NCI-H2107 treated with DMSO at 0.1 percent for 48 hours (cell line): ENCODE measurements at regions not wholly inside any gene's neighbourhood (a gene's known extent, or its start where the extent isn't known, plus 50 kb on each side); places are given as distances from the start of the nearest gene placed in this dataset.
"Not testable (repeated sequence)": the region's sequence is repeated elsewhere in the genome, so short reads cannot be mapped to it uniquely, and the experiment has no call there.

ENCODE experiments used
- DNase-seq: peaks from one replicate; lab custom pipeline; 2025; ENCODE audit not compliant: unreplicated experiment; lab: John Stamatoyannopoulos, UW

DNA sequence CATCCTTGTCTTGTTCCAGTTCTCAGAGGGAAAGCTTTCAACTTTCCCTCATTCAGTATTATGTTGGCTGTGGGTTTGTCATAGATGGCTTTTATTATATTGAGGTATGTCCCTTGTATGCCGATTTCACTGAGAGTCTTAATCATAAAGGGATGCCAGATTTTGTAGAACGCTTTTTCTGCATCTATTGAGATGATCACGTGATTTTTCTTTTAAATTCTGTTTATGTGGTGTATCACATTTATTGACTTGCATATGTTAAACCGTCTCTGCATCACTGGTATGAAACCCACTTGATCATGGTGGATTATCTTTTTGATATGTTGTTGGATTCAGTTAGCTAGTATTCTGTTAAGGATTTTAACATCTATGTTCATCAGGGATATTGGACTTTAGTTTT is 313.7 kb upstream of the AMOT start:
- DNase-seq, result not testable (repeated sequence)

- DNase-seq, result no peak
These were observed 296.2 kb upstream of the AMOT start for GRCh38 chrX:113136836-113137235.

GRCh38 chrX:113133316-113133715 is 292.7 kb upstream of the AMOT start:
- no peak for DNase-seq

- DNase-seq, result no peak
These were observed 284.1 kb upstream of the AMOT start for GRCh38 chrX:113124693-113125092.

DNA sequence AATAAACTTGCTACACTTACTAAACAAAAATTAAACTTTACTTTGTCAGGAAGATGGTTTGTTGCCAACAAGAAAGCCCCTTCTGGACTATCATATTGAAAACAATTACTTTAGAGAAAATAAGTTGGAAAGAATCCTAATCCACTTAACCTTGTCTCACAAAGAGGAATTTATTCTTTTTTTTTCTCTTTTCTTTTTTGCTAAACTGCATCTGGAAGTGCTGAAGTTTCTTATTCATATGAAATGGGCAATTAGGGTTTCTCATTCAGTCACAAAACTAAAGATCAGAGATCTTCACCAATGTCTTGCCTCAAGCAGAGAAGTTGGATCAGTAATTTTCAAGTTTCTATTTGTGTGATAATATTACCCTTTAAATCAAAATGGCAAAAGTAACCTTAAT is 234.9 kb upstream of the AMOT start:
- DNase-seq, result no peak

- DNase-seq, result no peak
These were observed 219.1 kb upstream of the AMOT start for GRCh38 chrX:113059714-113060113.

DNA sequence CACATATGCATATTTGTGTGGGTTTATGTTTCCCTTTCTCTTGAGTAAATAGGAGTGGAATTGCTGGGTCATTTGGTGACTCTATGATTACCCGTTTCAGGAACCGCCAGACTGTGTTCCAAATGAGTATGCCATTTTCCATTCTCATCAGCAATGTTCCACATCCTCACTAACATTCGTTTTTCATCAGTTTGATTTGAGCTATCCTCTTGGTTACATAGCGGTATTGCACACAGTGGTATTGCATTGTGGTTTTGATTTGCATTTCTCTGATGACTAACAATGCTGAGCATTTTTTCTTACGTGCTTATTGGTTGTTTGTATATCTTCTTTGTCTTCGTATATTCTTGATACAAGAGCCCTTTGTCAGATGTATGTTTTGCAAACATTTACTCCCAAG is 218.0 kb upstream of the AMOT start:
- no peak for DNase-seq

DNA sequence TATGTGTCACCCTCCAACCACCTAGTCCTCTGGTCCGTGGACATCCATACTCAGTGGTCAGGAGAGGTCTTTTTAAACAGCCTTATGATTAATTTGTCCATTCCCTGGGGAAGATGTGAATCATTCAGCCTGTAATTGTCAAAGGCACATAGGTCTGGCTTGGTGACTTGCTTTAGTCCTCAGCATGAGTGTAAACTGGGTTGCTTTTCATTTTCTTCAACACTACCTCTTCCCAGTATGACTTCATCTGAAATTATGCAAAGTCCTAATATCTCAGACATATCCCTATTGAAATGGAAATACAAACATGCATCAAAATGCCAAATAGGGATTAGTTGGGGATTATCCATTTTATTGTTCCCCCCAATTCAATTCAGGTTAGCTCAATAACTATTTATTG is 208.3 kb upstream of the AMOT start:
- DNase-seq, result no peak

DNA sequence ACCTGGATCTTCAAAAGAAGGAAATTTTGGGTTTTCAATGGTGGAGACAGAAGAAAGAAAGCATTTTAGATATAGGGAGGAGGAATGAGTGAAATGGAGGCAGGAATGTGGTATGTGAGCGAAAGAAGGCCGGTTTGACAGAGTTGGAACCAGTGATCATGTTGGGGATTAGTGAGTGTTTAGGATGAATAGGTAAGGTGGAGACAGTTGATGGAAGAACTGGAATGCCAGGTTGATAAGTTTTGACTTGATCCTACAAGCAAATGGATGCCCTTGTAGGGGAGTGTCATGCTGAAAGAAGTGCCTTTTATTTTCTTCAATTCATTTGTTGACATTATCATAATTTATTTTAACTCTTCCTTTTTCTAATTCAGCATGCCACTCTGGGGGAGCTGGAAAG is 207.8 kb upstream of the AMOT start:
- no peak for DNase-seq

GRCh38 chrX:113033966-113034680 is 193.5 kb upstream of the AMOT start:
- no peak for DNase-seq

- DNase-seq, result no peak
These were observed 179.3 kb upstream of the AMOT start for GRCh38 chrX:113019958-113020357.

DNA sequence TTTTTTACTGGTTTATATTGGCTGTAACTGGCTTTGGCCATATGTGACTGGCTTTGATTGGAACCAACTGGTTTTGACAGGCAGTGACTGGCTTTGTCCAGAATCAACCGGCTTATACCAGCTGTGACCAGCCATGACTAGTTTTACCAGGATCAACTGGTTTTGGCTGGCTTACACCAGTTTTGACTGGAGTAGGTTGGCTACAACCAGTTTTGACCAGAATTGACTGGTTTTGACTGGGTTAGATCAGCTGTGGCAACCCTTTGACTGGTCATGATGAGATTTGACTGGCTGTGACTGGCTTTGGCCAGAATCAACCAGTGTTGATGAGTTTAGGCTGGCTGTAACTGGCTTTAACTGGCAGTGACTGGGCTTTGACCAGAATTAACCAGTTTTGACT is 169.2 kb upstream of the AMOT start:
- DNase-seq, result no peak

DNA sequence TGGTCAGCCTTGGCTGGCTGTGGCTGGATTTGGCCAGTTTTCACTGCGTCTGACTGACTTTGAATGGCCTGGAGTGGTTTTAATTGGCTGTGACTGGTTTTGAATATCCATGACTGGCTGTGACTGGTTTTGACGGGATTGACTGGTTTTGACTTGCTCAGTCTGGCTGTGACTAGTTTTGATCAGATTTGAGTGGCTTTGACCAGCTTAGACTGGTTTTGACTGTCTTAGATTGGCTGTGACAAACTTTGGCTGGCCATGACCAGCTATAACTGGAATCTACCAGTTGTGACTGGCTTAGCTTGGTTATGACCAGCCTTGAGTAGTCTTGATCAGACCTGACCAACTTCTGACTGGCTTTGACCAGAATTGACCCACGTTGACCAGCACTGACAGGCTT is 168.4 kb upstream of the AMOT start:
- DNase-seq, result no peak

DNA sequence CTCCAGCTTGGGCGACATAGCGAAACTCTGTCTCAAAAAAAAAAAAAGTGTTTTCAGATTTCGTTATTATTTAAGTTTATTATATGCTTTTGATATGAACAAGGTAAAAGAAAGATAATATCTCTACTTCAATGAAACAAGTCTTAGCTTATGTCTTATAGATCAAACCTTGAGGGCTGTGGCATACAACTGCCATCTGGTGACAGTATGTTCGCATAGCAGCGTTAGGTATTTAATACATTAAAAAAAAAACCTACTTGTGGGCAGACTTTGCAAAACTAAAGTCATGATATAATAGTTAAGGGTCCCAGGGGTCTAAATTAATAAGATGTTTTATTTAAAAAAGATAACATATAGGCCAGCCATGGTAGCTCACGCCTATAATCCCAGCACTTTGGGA is 161.2 kb upstream of the AMOT start:
- no peak for DNase-seq

- DNase-seq, result no peak
These were observed 157.4 kb upstream of the AMOT start for GRCh38 chrX:112997991-112998390.

GRCh38 chrX:112991801-112992200 is 151.2 kb upstream of the AMOT start:
- no peak for DNase-seq

DNA sequence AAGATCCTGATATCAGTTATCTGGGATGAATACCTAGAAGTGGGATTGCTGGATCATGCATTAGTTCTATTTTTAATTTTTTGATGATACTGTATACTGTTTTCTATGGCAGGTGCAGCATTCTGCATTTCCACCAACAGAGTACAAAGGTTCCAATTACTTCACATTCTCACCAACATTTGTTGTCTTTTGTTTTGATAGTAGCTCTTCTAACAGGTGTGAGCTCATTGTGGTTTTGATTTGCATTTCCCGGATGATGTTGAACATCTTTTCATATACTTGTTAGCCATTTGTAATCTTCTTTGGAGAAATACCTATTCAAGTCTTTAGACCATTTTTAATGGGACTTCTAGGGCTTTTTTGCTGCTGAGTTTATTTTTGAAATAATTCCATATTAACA is 139.2 kb upstream of the AMOT start:
- no peak for DNase-seq

- DNase-seq, result no peak
These were observed 127.9 kb upstream of the AMOT start for GRCh38 chrX:112968351-112969133.

DNA sequence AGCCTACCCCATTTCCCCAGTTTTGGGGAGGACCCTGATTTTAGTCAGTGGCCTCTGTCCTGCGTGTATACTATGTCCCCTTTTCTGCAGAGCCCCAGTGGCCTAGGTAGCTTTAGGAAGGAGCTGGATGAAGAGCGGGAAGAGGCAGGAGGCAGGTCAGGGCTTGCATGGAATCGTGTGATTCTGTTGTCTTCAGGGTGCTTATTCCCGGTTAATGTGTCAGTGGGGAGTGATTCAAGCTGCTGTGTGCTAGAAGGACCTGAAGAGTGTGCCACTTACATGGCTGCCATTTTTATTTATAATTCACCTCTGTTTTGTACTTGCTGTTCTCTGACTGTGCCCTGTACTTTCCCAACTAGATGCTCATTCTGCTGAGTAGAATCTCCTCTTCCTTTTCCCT is 127.3 kb upstream of the AMOT start:
- DNase-seq, result no peak

GRCh38 chrX:112967341-112967740 is 126.7 kb upstream of the AMOT start:
- DNase-seq, result no peak

GRCh38 chrX:112961981-112962380 is 121.3 kb upstream of the AMOT start:
- DNase-seq, result no peak

DNA sequence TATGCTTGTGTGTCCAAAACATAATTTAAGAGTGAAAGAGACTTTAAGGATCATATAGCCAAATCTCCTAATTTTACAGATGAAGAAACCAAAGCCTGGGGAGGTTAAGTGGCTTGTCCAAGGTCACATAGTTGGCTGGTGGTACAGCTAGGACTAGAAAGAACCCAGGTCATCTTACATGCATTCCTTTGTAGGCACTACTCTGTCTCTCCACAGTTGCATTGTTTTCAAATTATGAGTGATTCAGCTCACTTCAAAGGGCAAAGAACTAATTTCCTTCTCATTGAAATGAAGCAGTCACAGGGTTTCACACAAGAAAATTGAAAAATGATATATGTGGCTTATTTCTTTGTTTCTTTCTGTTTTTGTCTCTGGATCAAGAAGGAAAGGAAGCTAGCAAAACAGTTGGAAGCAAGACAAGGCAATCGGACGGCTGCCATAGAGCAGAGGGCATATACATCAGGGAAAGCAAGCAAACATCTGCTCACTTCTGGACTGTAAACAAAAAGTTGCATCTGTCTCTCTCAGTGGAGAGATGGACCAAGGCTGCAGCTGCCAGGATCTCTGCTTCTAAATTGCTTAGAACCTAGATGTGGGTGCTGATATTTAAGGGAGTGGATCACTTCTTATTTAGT is 107.5 kb upstream of the AMOT start:
- DNase-seq, result no peak
